ENCODE measurements at regions not wholly inside any gene's neighbourhood (a gene's known extent, or its start where the extent isn't known, plus 50 kb on each side); places are given as distances from the start of the nearest gene placed in this dataset.

- DNase-seq (ENCODE audit: unreplicated experiment), result no peak
- no peaks in the 10 kb centered on the region for H3K9me3 Mint-ChIP-seq (ENCODE audit: unreplicated experiment)
- CTCF ChIA-PET, result interaction anchor here (0.5 to 1.1 kb wide), 3 partner anchors 123 to 133 kb away, joined by 3 read pairs; no protein-coding TSS in a partner anchor
- H3K27ac Mint-ChIP-seq (ENCODE audit: low read depth, unreplicated experiment), result peak overlapping the region; percentile 28
- intact Hi-C loops (cut with micrococcal nuclease), result no loop called here
- BruUV-seq (replicated peaks), result no TSS peak
- POLR2A ChIA-PET, result interaction anchor here (0.6 to 1.9 kb wide), 3 partner anchors 17 to 201 kb away, joined by 3 to 6 read pairs (median 4); no protein-coding TSS in a partner anchor
- no peaks in the 10 kb centered on the region for H3K36me3 Mint-ChIP-seq (ENCODE audit: insufficient read depth, unreplicated experiment)
- no peak for TF ChIP-seq CTCF (IDR thresholded peaks at IDR 0.05; ENCODE audit: unreplicated experiment)
- H3K4me1 Mint-ChIP-seq (ENCODE audit: insufficient read depth, unreplicated experiment), result peaks cover 6% of the 10 kb centered on the region
- no peak overlapping the region for H3K4me3 Mint-ChIP-seq (ENCODE audit: unreplicated experiment)
- no peaks in the 10 kb centered on the region for H3K27me3 Mint-ChIP-seq (ENCODE audit: insufficient read depth, unreplicated experiment)
Observed at GRCh38 chr5:135694012-135694411, 115.2 kb upstream of the CXCL14 start.

GRCh38 chr5:135693371-135693955 is 114.7 kb upstream of the CXCL14 start:
- Mint-ChIP-seq H3K27ac (ENCODE audit: low read depth, unreplicated experiment) (peak overlapping the region; percentile 28), H3K36me3 (ENCODE audit: insufficient read depth, unreplicated experiment) (no peaks in the 10 kb centered on the region), H3K4me1 (ENCODE audit: insufficient read depth, unreplicated experiment) (peaks cover 6% of the 10 kb centered on the region), H3K27me3 (ENCODE audit: insufficient read depth, unreplicated experiment) (no peaks in the 10 kb centered on the region), H3K4me3 (ENCODE audit: unreplicated experiment) (no peak overlapping the region), H3K9me3 (ENCODE audit: unreplicated experiment) (no peaks in the 10 kb centered on the region)
- ChIA-PET POLR2A (interaction anchor here (0.6 to 1.9 kb wide), 3 partner anchors 20 to 200 kb away, joined by 3 to 6 read pairs (median 4); no protein-coding TSS in a partner anchor), CTCF (interaction anchor here (0.5 to 1.1 kb wide), 4 partner anchors 122 to 132 kb away, joined by 3 to 5 read pairs (median 3); no protein-coding TSS in a partner anchor)
- TF ChIP-seq CTCF (IDR thresholded peaks at IDR 0.05; ENCODE audit: unreplicated experiment), result no peak
- BruUV-seq (replicated peaks), result no TSS peak
- peak; percentile 65 for DNase-seq (ENCODE audit: unreplicated experiment)
- intact Hi-C loops (cut with micrococcal nuclease), result no loop called here

- H3K27ac Mint-ChIP-seq (ENCODE audit: low read depth, unreplicated experiment), result no peak overlapping the region
- no peaks in the 10 kb centered on the region for H3K9me3 Mint-ChIP-seq (ENCODE audit: unreplicated experiment)
- H3K36me3 Mint-ChIP-seq (ENCODE audit: insufficient read depth, unreplicated experiment), result no peaks in the 10 kb centered on the region
- ChIA-PET CTCF (interaction anchor here (0.6 to 1.2 kb wide), 5 partner anchors 12 to 391 kb away, joined by 3 to 4 read pairs (median 4); no protein-coding TSS in a partner anchor), POLR2A (interaction anchor here (0.7 kb wide), 1 partner anchor 40 kb away, joined by 3 read pairs; no protein-coding TSS in a partner anchor)
- TF ChIP-seq CTCF (IDR thresholded peaks at IDR 0.05; ENCODE audit: unreplicated experiment), result no peak
- intact Hi-C loops (cut with micrococcal nuclease), result no loop called here
- H3K4me1 Mint-ChIP-seq (ENCODE audit: insufficient read depth, unreplicated experiment), result peaks cover 6% of the 10 kb centered on the region
- no peak overlapping the region for H3K4me3 Mint-ChIP-seq (ENCODE audit: unreplicated experiment)
- no peaks in the 10 kb centered on the region for H3K27me3 Mint-ChIP-seq (ENCODE audit: insufficient read depth, unreplicated experiment)
- no peak for DNase-seq (ENCODE audit: unreplicated experiment)
- no TSS peak for BruUV-seq (replicated peaks)
Observed at GRCh38 chr5:135691044-135691443, 112.3 kb upstream of the CXCL14 start.

- TF ChIP-seq CTCF (IDR thresholded peaks at IDR 0.05; ENCODE audit: unreplicated experiment), result no peak
- Mint-ChIP-seq H3K36me3 (ENCODE audit: insufficient read depth, unreplicated experiment) (no peaks in the 10 kb centered on the region), H3K27ac (ENCODE audit: low read depth, unreplicated experiment) (no peak overlapping the region), H3K27me3 (ENCODE audit: insufficient read depth, unreplicated experiment) (no peaks in the 10 kb centered on the region), H3K4me1 (ENCODE audit: insufficient read depth, unreplicated experiment) (peaks cover 6% of the 10 kb centered on the region), H3K9me3 (ENCODE audit: unreplicated experiment) (no peaks in the 10 kb centered on the region), H3K4me3 (ENCODE audit: unreplicated experiment) (no peak overlapping the region)
- no TSS peak for BruUV-seq (replicated peaks)
- ChIA-PET CTCF (interaction anchor here (0.6 to 1.1 kb wide), 4 partner anchors 11 to 225 kb away, joined by 3 to 5 read pairs (median 4); no protein-coding TSS in a partner anchor), POLR2A (no interaction called here)
- intact Hi-C loops (cut with micrococcal nuclease), result no loop called here
- no peak for DNase-seq (ENCODE audit: unreplicated experiment)
Observed at GRCh38 chr5:135690466-135690865, 111.7 kb upstream of the CXCL14 start.
